Lung (tissue), 11 donors: ENCODE measurements at regions not wholly inside any gene's neighbourhood (a gene's known extent, or its start where the extent isn't known, plus 50 kb on each side); places are given as distances from the start of the nearest gene placed in this dataset.
"Not testable (repeated sequence)": the region's sequence is repeated elsewhere in the genome, so short reads cannot be mapped to it uniquely, and the experiment has no call there.

Experiments
- ATAC-seq: fragments of 200-7000 bp; cut with Tn5 transposase; one replicate; pipeline ENCODE4 v1.9.1; 2020; ENCODE audit warnings: moderate number of reproducible peaks; ENCODE audit not compliant: insufficient read depth, low FRiP score
- DNase-seq, 3 donors: peaks; one replicate each; pipeline ENCODE4 v3.0.0-alpha.2; 2013 to 2017
- H3K27ac ChIP-seq, 2 donors: one replicate each; pipeline ENCODE4 v1.5.1; 2013; ENCODE audit warnings: mild to moderate bottlenecking in 2 of 2, moderate library complexity in 2 of 2, control low read depth in 1 of 2, inconsistent platforms in 1 of 2, low read depth in 1 of 2, low read length in 1 of 2
- H3K27me3 ChIP-seq, 3 donors: one replicate each; pipeline ENCODE4 v1.5.1; 2013; ENCODE audit warnings: low read length in 2 of 3; ENCODE audit not compliant: control insufficient read depth in 3 of 3, insufficient read depth in 3 of 3
- H3K36me3 ChIP-seq, 4 donors: one replicate each; pipeline ENCODE4 v1.5.1; 2013; ENCODE audit warnings: low read length in 4 of 4, mild to moderate bottlenecking in 1 of 4, moderate library complexity in 1 of 4; ENCODE audit not compliant: control insufficient read depth in 4 of 4, insufficient read depth in 4 of 4
- H3K4me1 ChIP-seq, 5 donors: one replicate each; pipeline ENCODE4 v1.5.1; 2013; ENCODE audit warnings: low read length in 5 of 5, mild to moderate bottlenecking in 2 of 5, moderate library complexity in 1 of 5; ENCODE audit not compliant: control insufficient read depth in 5 of 5, insufficient read depth in 5 of 5
- H3K4me3 ChIP-seq: one replicate; pipeline ENCODE4 v1.5.1; 2013; ENCODE audit warnings: mild to moderate bottlenecking, control low read depth, moderate library complexity
- H3K9ac ChIP-seq, 2 donors: one replicate each; pipeline ENCODE4 v1.5.1; 2013; ENCODE audit warnings: low read length in 2 of 2, control low read depth in 1 of 2; ENCODE audit not compliant: insufficient read depth in 1 of 2
- H3K9me3 ChIP-seq, 4 donors: one replicate each; pipeline ENCODE4 v1.5.1; 2013; ENCODE audit warnings: low read length in 3 of 4, mild to moderate bottlenecking in 1 of 4, moderate library complexity in 1 of 4; ENCODE audit not compliant: control insufficient read depth in 4 of 4, insufficient read depth in 3 of 4
- WGBS, 2 donors: extraction: QIAGEN DNeasy Blood & Tissue Kit; methylation state at CpG; one replicate each; pipeline ENCODE4 v1.1.7; 2013; 5-methylcytosine and 5-hydroxymethylcytosine counted together
- TF ChIP-seq, protein P1 (sequence below): IDR thresholded peaks from 2 replicates; pipeline ENCODE4 v1.5.1; 2012; ENCODE audit warnings: mild to moderate bottlenecking; ENCODE audit errors: control extremely low read depth, extremely low read depth
- donor health status: control.
- donor health status: control.
- donor health status: Bipolar disorder and iron deficiency.
- donor health status: healthy.
- donor health status: DM: yes; HTN: yes; CAD: no.

DNA sequence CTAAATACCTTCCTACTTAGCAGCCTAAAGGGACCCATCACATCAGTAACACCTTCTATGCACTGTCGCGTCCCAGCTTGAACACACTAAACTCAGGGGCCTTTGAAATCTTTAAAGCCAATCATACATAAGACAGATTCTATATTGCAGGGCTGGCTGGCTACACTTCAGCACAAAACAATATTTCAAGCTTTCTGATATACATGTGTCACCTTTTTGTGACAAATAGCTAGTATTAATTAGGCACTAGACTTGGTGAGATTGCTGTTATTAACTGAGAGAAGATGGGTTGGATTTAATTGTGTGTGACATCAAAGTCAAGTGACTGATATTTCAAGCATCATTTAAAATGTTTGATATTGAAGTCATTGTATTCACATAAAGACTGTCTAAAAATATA, 148.4 kb downstream of the ZIC4 start:
- Histone ChIP-seq H3K9me3 (no peaks in the 10 kb centered on the region), H3K27ac (no peak overlapping the region), H3K27me3 (no peaks in the 10 kb centered on the region), H3K4me3 (no peak overlapping the region), H3K9ac (no peak overlapping the region), H3K36me3 (no peaks in the 10 kb centered on the region), H3K4me1 (no peaks in the 10 kb centered on the region)
- WGBS, 2 donors: 74 to 84% methylated on average over 2 of the region's 2 CpGs
- DNase-seq (no peak), ATAC-seq (no peak)
- TF ChIP-seq, protein P1, sequence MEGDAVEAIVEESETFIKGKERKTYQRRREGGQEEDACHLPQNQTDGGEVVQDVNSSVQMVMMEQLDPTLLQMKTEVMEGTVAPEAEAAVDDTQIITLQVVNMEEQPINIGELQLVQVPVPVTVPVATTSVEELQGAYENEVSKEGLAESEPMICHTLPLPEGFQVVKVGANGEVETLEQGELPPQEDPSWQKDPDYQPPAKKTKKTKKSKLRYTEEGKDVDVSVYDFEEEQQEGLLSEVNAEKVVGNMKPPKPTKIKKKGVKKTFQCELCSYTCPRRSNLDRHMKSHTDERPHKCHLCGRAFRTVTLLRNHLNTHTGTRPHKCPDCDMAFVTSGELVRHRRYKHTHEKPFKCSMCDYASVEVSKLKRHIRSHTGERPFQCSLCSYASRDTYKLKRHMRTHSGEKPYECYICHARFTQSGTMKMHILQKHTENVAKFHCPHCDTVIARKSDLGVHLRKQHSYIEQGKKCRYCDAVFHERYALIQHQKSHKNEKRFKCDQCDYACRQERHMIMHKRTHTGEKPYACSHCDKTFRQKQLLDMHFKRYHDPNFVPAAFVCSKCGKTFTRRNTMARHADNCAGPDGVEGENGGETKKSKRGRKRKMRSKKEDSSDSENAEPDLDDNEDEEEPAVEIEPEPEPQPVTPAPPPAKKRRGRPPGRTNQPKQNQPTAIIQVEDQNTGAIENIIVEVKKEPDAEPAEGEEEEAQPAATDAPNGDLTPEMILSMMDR: no peak

GRCh38 chr3:147256739-147257138, 149.6 kb downstream of the ZIC4 start:
- DNase-seq (no peak), ATAC-seq (no peak)
- no peak overlapping the region for H3K27ac ChIP-seq
- no peak overlapping the region for H3K4me3 ChIP-seq
- H3K9ac ChIP-seq: no peak overlapping the region
- 75 to 82% methylated on average over 2 of the region's 2 CpGs for WGBS, 2 donors
- TF ChIP-seq, protein P1: no peak
- no peaks in the 10 kb centered on the region for H3K4me1 ChIP-seq
- no peaks in the 10 kb centered on the region for H3K9me3 ChIP-seq
- H3K36me3 ChIP-seq: no peaks in the 10 kb centered on the region
- H3K27me3 ChIP-seq: no peaks in the 10 kb centered on the region

GRCh38 chr3:147246906-147247305, 159.4 kb downstream of the ZIC4 start:
- WGBS, 2 donors: 88 to 90% methylated on average over 4 of the region's 4 CpGs
- no peak overlapping the region for H3K9ac ChIP-seq
- no peaks in the 10 kb centered on the region for H3K36me3 ChIP-seq
- no peak for DNase-seq
- no peaks in the 10 kb centered on the region for H3K4me1 ChIP-seq
- TF ChIP-seq, protein P1: no peak
- no peak for ATAC-seq
- no peak overlapping the region for H3K4me3 ChIP-seq
- H3K9me3 ChIP-seq: peaks cover 0 to 2% (median 0%) of the 10 kb centered on the region in 4 donors
- H3K27ac ChIP-seq: no peak overlapping the region
- H3K27me3 ChIP-seq: no peaks in the 10 kb centered on the region

DNA sequence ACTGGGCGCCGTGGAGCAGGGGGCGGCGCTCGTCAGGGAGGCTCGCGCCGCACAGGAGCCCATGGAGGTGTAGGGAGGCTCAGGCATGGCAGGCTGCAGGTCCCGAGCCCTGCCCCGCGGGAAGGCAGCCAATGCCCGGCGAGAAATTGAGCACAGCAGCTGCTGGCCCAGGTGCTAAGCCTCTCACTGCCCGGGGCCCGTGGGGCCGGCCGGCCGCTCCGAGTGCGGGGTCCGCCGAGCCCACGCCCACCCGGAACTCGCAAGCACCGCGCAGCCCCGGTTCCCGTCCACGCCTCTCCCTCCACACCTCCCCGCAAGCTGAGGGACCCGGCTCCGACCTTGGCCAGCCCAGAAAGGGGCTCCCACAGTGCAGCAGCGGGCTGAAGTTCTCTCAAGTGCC, 160.7 kb downstream of the ZIC4 start:
- H3K4me1 ChIP-seq, H3K9ac ChIP-seq, H3K27me3 ChIP-seq, H3K27ac ChIP-seq, ATAC-seq, H3K36me3 ChIP-seq, H3K4me3 ChIP-seq, H3K9me3 ChIP-seq, DNase-seq: not testable (repeated sequence)
- 94 to 97% methylated on average over 34 of the region's 34 CpGs for WGBS, 2 donors

DNA sequence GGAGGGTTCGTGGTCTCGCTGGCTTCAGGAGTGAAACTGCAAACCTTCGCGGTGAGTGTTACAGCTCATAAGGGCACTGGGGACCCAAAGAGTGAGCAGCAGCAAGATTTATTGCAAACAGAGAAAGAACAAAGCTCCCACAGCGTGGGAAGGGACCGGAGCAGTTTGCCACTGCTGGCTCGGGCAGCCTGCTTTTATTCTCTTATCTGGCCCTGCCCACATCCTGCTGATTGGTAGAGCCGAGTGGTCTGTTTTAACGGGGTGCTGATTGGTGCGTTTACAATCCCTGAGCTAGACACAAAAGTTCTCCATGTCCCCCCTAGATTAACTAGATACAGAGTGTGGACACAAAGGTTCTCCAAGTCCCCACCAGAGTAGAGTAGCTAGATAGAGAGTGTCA, 161.3 kb downstream of the ZIC4 start:
- H3K9ac ChIP-seq, H3K27ac ChIP-seq, H3K36me3 ChIP-seq, H3K4me3 ChIP-seq, H3K9me3 ChIP-seq, DNase-seq, ATAC-seq, H3K4me1 ChIP-seq, H3K27me3 ChIP-seq: not testable (repeated sequence)
- 91% methylated on average over 10 of the region's 10 CpGs for WGBS, 2 donors
